Activated T-helper 2 cell treated with anti-CD3 and anti-CD28 coated beads, Interferon-gamma antibody, Interleukin-2, Interleukin-4, amounts not matched to agents 10 μg/mL and 5 μg/mL and 100 μg/mL, durations not matched to agents 14 hours and 24 hours and 36 hours (primary cell): ENCODE measurements at regions not wholly inside any gene's neighbourhood (a gene's known extent, or its start where the extent isn't known, plus 50 kb on each side); places are given as distances from the start of the nearest gene placed in this dataset.

Experiments
- DNase-seq: peaks from one replicate; pipeline ENCODE4 v3.0.0; 2021; ENCODE audit warnings: low spot score
- H3K27ac Mint-ChIP-seq: one replicate; pipeline ENCODE4 v1.8.0; 2021; ENCODE audit warnings: mixed read lengths
- H3K27me3 Mint-ChIP-seq: one replicate; pipeline ENCODE4 v1.8.0; 2021; ENCODE audit warnings: low read depth, mixed read lengths
- H3K36me3 Mint-ChIP-seq: one replicate; pipeline ENCODE4 v1.8.0; 2021; ENCODE audit warnings: low read depth, mixed read lengths
- H3K4me1 Mint-ChIP-seq: one replicate; pipeline ENCODE4 v1.8.0; 2021; ENCODE audit warnings: low read depth, mixed read lengths
- H3K4me3 Mint-ChIP-seq: one replicate; pipeline ENCODE4 v1.8.0; 2021; ENCODE audit warnings: low read depth, mild to moderate bottlenecking, moderate library complexity, mixed read lengths
- H3K9me3 Mint-ChIP-seq: one replicate; pipeline ENCODE4 v1.8.0; 2021; ENCODE audit warnings: mixed read lengths
- intact Hi-C: fragments of 100-400 bp; cut with micrococcal nuclease; formaldehyde crosslinking; loops from one replicate; pipeline ENCODE4 v1.15.1; 2023

- Mint-ChIP-seq H3K27me3 (no peaks in the 10 kb centered on the region), H3K4me3 (no peak overlapping the region), H3K9me3 (no peaks in the 10 kb centered on the region), H3K4me1 (peaks cover 4% of the 10 kb centered on the region), H3K36me3 (no peaks in the 10 kb centered on the region), H3K27ac (no peak overlapping the region)
- intact Hi-C loops = no loop called here
- DNase-seq = no peak
Observed at GRCh38 chr1:163406772-163407171, 85.0 kb downstream of the NUF2 start.

DNA sequence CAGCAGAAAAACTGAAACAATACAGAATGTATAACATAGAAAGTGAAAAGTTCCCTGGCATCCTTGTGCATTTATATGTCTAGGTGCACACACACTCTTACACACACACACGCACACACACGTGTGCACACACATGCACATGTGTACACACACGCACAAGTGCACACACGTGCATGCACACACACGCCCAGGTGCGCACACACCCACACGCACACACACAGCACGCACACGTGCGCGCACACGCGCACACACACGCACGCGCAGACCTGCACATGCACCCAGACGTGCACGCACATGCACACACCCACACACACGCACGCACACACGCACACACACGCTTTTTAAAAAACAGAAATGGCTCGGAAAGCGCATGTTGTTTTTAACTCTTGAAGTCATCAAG lies 86.5 kb downstream of the NUF2 start:
- H3K4me1 Mint-ChIP-seq = peaks cover 4% of the 10 kb centered on the region
- DNase-seq = no peak
- intact Hi-C loops = no loop called here

DNA sequence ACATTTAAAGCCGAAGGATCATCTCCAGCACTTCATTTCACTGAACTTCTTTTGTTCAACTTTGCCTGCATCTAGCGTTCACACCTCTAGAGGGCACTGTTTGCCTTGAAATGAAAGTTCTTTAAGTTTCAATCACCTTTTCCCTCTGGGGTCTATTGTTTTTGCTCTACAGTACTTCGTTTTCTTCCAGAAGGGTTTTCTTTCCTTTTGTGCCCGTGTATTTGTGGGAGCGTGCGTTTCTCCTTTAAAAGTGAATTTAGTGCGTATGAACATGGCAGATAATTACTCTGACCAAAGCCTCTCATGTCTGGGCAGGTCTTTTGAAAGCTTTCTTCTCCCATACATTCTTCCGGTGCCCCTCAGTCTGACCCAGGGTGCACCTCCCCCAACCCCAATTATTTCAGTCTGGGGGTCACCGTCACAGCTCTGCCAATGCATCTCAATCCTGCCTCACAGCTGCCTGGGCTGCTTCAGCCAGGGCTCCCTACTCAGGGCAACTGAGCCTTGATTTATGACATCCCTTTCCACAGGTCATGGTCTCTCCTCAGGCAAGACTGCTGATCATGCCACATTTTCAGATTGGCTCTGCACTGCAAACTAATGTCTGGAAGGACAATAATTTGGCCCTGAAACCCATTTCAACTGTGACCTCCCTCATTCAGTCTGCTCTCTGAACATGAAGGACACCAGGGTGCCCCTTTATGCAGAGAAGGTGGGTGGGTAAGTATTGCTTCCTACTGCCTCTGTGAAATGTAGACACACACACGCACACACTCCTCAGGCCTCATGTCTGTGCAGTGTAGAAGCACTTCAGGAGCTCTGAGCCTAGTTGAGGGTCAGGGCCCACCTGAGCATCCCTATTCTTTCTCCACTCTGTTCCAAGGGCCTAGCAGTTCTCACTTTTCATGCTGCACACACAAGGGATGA lies 88.6 kb downstream of the NUF2 start:
- H3K27ac Mint-ChIP-seq = no peak overlapping the region
- H3K4me3 Mint-ChIP-seq = no peak overlapping the region
- intact Hi-C loops = loop anchor here (2.0 kb wide), 1 partner anchor 1376 kb away; no protein-coding TSS in a partner anchor
- H3K9me3 Mint-ChIP-seq = no peaks in the 10 kb centered on the region
- H3K36me3 Mint-ChIP-seq = no peaks in the 10 kb centered on the region
- peaks cover 4% of the 10 kb centered on the region for H3K4me1 Mint-ChIP-seq
- DNase-seq = peak; percentile 12
- no peaks in the 10 kb centered on the region for H3K27me3 Mint-ChIP-seq

More for the DNA sequence above, 86.5 kb downstream of the NUF2 start:
- H3K9me3 Mint-ChIP-seq = no peaks in the 10 kb centered on the region
- H3K27me3 Mint-ChIP-seq = no peaks in the 10 kb centered on the region
- no peak overlapping the region for H3K4me3 Mint-ChIP-seq
- no peaks in the 10 kb centered on the region for H3K36me3 Mint-ChIP-seq
- no peak overlapping the region for H3K27ac Mint-ChIP-seq

GRCh38 chr1:163412221-163412620 lies 90.5 kb downstream of the NUF2 start:
- Mint-ChIP-seq H3K4me1 (peaks cover 4% of the 10 kb centered on the region), H3K27me3 (no peaks in the 10 kb centered on the region), H3K36me3 (no peaks in the 10 kb centered on the region), H3K9me3 (no peaks in the 10 kb centered on the region), H3K4me3 (no peak overlapping the region), H3K27ac (no peak overlapping the region)
- no peak for DNase-seq
- intact Hi-C loops = no loop called here

DNA sequence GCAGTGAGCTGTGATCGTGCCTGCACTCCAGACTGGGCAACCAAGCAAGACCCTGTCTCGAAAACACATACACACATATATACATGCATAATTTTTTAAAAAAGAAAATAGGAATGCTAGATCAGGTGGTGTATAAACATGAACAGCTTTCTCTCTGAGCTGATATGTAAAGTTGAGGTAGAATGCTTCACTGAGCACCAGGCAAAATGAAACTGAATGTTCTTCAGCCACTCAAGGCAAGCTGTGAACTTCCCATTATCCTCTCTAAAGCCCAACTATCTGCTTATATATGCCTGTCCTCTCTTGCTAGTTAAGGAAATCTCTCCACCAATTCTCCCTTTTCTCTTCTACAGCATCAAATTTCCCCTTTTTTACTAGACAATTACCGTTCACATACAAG lies 93.0 kb downstream of the NUF2 start:
- H3K4me1 Mint-ChIP-seq = peaks cover 4% of the 10 kb centered on the region
- H3K36me3 Mint-ChIP-seq = no peaks in the 10 kb centered on the region
- intact Hi-C loops = no loop called here
- H3K9me3 Mint-ChIP-seq = no peaks in the 10 kb centered on the region
- no peak overlapping the region for H3K27ac Mint-ChIP-seq
- DNase-seq = no peak
- no peak overlapping the region for H3K4me3 Mint-ChIP-seq
- H3K27me3 Mint-ChIP-seq = no peaks in the 10 kb centered on the region

DNA sequence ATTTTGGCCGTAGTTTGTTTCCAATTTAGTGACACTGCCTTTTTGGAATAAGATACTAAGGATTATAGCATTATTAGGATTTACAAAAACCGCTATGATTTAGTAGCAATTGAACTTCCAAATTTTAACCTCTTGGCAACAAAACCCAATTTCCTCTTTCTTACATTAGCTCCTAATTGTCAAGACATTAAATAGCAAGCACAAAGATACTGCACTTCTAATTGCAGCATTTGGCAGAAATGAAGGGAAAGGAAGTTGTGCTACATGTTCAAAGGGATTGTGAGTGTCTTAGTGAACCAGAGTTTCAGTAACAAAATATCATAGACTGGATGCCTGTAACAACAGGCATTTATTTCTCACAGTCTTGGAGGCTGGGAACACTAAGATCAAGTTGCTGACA lies 99.9 kb downstream of the NUF2 start:
- Mint-ChIP-seq H3K27ac (no peak overlapping the region), H3K4me1 (no peaks in the 10 kb centered on the region), H3K9me3 (no peaks in the 10 kb centered on the region), H3K4me3 (no peak overlapping the region), H3K27me3 (no peaks in the 10 kb centered on the region), H3K36me3 (no peaks in the 10 kb centered on the region)
- DNase-seq = no peak
- intact Hi-C loops = no loop called here

- Mint-ChIP-seq H3K4me1 (no peaks in the 10 kb centered on the region), H3K27ac (no peak overlapping the region), H3K36me3 (no peaks in the 10 kb centered on the region), H3K4me3 (no peak overlapping the region), H3K27me3 (no peaks in the 10 kb centered on the region), H3K9me3 (no peaks in the 10 kb centered on the region)
- DNase-seq = no peak
- intact Hi-C loops = no loop called here
Observed at GRCh38 chr1:163422738-163423404, 101.1 kb downstream of the NUF2 start.

DNA sequence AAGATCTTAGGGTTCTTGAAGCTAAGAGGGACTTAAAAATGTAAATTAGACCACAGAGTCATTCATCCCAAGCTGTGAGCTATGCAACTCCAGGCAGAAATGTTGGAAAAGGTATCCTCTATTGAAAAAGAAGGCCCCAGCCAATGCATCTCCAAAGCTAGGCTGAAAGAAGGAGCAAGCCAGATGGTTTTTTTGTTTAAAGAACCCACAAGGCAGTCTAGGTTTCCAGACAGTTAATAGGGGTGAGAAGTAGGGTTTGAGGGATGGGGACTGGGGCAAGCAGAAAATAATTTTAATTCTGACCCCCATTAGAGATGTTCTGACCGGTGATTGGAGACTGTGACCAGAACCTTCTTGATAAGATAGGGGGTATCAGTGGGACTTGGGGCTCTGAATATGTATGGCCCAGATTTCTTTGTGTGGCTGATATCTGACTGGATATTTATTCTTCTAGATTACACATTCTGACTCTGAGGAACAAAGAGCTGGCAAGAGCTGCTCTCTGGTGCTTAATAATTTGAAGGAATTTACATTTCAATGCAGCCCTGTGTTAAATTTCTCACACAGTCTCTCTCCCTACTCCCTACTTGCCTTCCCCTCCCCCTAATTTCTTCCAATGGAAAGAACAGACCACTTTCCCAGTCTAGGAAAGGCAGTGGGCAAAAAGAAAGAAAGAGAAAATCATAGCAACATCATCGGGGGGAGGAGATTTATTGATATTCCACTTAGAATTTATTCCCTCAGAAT lies 104.9 kb downstream of the NUF2 start:
- H3K4me3 Mint-ChIP-seq = no peak overlapping the region
- no peaks in the 10 kb centered on the region for H3K27me3 Mint-ChIP-seq
- H3K4me1 Mint-ChIP-seq = no peaks in the 10 kb centered on the region
- intact Hi-C loops = no loop called here
- H3K9me3 Mint-ChIP-seq = no peaks in the 10 kb centered on the region
- DNase-seq = no peak
- no peak overlapping the region for H3K27ac Mint-ChIP-seq
- no peaks in the 10 kb centered on the region for H3K36me3 Mint-ChIP-seq

GRCh38 chr1:163427279-163427678 lies 105.5 kb downstream of the NUF2 start:
- intact Hi-C loops = no loop called here
- Mint-ChIP-seq H3K27me3 (no peaks in the 10 kb centered on the region), H3K27ac (no peak overlapping the region), H3K36me3 (no peaks in the 10 kb centered on the region), H3K4me1 (no peaks in the 10 kb centered on the region), H3K4me3 (no peak overlapping the region), H3K9me3 (peaks cover 2% of the 10 kb centered on the region)
- DNase-seq = no peak

- DNase-seq = no peak
- Mint-ChIP-seq H3K4me1 (no peaks in the 10 kb centered on the region), H3K36me3 (no peaks in the 10 kb centered on the region), H3K9me3 (peaks cover 4% of the 10 kb centered on the region), H3K27me3 (peaks cover 2% of the 10 kb centered on the region), H3K4me3 (no peak overlapping the region), H3K27ac (no peak overlapping the region)
- intact Hi-C loops = no loop called here
Observed at GRCh38 chr1:163436140-163436812, 114.5 kb downstream of the NUF2 start.

DNA sequence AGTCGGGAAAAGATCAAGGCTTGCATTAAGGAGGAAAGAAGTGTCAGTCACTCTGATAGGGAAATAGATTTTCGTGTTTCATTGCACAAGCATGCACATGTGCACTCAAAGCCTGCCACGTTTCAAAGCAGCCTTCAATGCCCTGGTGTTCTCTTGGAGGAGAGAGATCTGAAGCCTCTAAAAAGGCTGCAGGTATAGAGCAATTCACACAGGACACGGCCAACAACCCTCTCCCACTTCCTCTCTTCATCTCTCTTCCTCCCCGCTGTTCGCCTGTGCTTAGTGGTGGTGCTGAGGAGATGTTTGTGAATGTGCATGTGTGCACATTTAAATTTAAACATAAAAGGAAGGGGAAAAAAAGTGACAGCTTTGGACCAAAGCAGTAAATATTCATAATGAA lies 117.7 kb downstream of the NUF2 start:
- intact Hi-C loops = no loop called here
- no peaks in the 10 kb centered on the region for H3K4me1 Mint-ChIP-seq
- no peak for DNase-seq
- no peaks in the 10 kb centered on the region for H3K9me3 Mint-ChIP-seq
- H3K27me3 Mint-ChIP-seq = peaks cover 2% of the 10 kb centered on the region
- no peak overlapping the region for H3K27ac Mint-ChIP-seq
- no peak overlapping the region for H3K4me3 Mint-ChIP-seq
- no peaks in the 10 kb centered on the region for H3K36me3 Mint-ChIP-seq

DNA sequence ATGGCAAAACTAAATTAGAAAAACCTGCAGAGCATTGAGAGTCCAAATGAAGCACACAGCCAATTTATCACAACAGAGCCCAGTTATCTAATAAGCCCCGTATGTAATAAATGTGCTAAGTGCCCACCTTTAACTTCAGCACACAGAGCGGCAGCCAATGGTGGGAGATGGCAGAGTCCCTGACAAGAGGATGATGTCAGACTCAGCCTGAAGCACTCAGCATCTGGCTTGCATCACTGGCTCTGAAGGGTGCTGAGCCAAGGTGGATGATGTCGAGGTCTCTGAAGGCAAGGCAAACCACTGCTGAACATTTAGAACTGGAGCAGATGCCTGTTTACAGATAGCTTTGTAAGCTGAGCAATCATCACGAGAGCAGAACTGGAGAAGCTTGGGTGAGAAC lies 118.3 kb downstream of the NUF2 start:
- peaks cover 2% of the 10 kb centered on the region for H3K27me3 Mint-ChIP-seq
- DNase-seq = no peak
- no peak overlapping the region for H3K4me3 Mint-ChIP-seq
- no peak overlapping the region for H3K27ac Mint-ChIP-seq
- intact Hi-C loops = no loop called here
- H3K4me1 Mint-ChIP-seq = no peaks in the 10 kb centered on the region
- H3K9me3 Mint-ChIP-seq = no peaks in the 10 kb centered on the region
- no peaks in the 10 kb centered on the region for H3K36me3 Mint-ChIP-seq
